IPS-18a (cell line): ENCODE measurements at regions not wholly inside any gene's neighbourhood (a gene's known extent, or its start where the extent isn't known, plus 50 kb on each side); places are given as distances from the start of the nearest gene placed in this dataset.

Source experiments
- H3K27ac ChIP-seq: one replicate; pipeline ENCODE4 v1.5.1; 2013; ENCODE audit warnings: low read length
- H3K27me3 ChIP-seq: one replicate; pipeline ENCODE4 v1.6.1; 2013; ENCODE audit warnings: mild to moderate bottlenecking, low read length; ENCODE audit not compliant: control insufficient read depth, insufficient read depth
- H3K36me3 ChIP-seq: one replicate; pipeline ENCODE4 v1.6.1; 2013; ENCODE audit warnings: low read depth, low read length; ENCODE audit not compliant: control insufficient read depth
- H3K4me1 ChIP-seq: one replicate; pipeline ENCODE4 v1.6.1; 2013; ENCODE audit warnings: low read depth, low read length; ENCODE audit not compliant: control insufficient read depth
- H3K4me3 ChIP-seq: one replicate; pipeline ENCODE4 v1.5.1; 2013; ENCODE audit warnings: low read length
- H3K9ac ChIP-seq: one replicate; pipeline ENCODE4 v1.6.1; 2013; ENCODE audit warnings: mild to moderate bottlenecking, low read length, moderate library complexity
- H3K9me3 ChIP-seq: one replicate; pipeline ENCODE4 v1.6.1; 2013; ENCODE audit warnings: low read depth, low read length; ENCODE audit not compliant: control insufficient read depth

- H3K4me1 ChIP-seq: peaks cover 21% of the 10 kb centered on the region
- H3K27ac ChIP-seq: no peak overlapping the region
- no peaks in the 10 kb centered on the region for H3K27me3 ChIP-seq
- H3K4me3 ChIP-seq: no peak overlapping the region
- no peaks in the 10 kb centered on the region for H3K36me3 ChIP-seq
- no peak overlapping the region for H3K9ac ChIP-seq
- H3K9me3 ChIP-seq: no peaks in the 10 kb centered on the region
Measured at GRCh38 chr2:118477111-118477862, 370.2 kb downstream of the EN1 start.

- H3K27ac ChIP-seq: no peak overlapping the region
Measured at GRCh38 chr2:118475622-118476205, 371.7 kb downstream of the EN1 start.

GRCh38 chr2:118474541-118474920 is 372.9 kb downstream of the EN1 start:
- H3K27ac ChIP-seq: no peak overlapping the region
- H3K27me3 ChIP-seq: no peaks in the 10 kb centered on the region
- H3K9ac ChIP-seq: no peak overlapping the region
- H3K36me3 ChIP-seq: no peaks in the 10 kb centered on the region
- peaks cover 21% of the 10 kb centered on the region for H3K4me1 ChIP-seq
- no peak overlapping the region for H3K4me3 ChIP-seq
- H3K9me3 ChIP-seq: no peaks in the 10 kb centered on the region

More at GRCh38 chr2:118475622-118476205, 371.7 kb downstream of the EN1 start:
- no peaks in the 10 kb centered on the region for H3K27me3 ChIP-seq
- no peaks in the 10 kb centered on the region for H3K9me3 ChIP-seq
- H3K4me3 ChIP-seq: no peak overlapping the region
- H3K9ac ChIP-seq: no peak overlapping the region
- H3K36me3 ChIP-seq: no peaks in the 10 kb centered on the region
- H3K4me1 ChIP-seq: peaks cover 21% of the 10 kb centered on the region

- H3K36me3 ChIP-seq: no peaks in the 10 kb centered on the region
- peaks cover 21% of the 10 kb centered on the region for H3K4me1 ChIP-seq
- H3K4me3 ChIP-seq: no peak overlapping the region
- no peaks in the 10 kb centered on the region for H3K9me3 ChIP-seq
- H3K9ac ChIP-seq: no peak overlapping the region
- no peaks in the 10 kb centered on the region for H3K27me3 ChIP-seq
- H3K27ac ChIP-seq: no peak overlapping the region
Measured at GRCh38 chr2:118473846-118474540, 373.5 kb downstream of the EN1 start.

- H3K27me3 ChIP-seq: no peaks in the 10 kb centered on the region
- no peak overlapping the region for H3K9ac ChIP-seq
- H3K27ac ChIP-seq: no peak overlapping the region
- H3K4me1 ChIP-seq: peaks cover 21% of the 10 kb centered on the region
- H3K4me3 ChIP-seq: no peak overlapping the region
- no peaks in the 10 kb centered on the region for H3K36me3 ChIP-seq
- no peaks in the 10 kb centered on the region for H3K9me3 ChIP-seq
Measured at GRCh38 chr2:118473241-118473640, 374.2 kb downstream of the EN1 start.

GRCh38 chr2:118470297-118470696 is 377.2 kb downstream of the EN1 start:
- H3K27ac ChIP-seq: no peak overlapping the region
- H3K9me3 ChIP-seq: no peaks in the 10 kb centered on the region
- H3K36me3 ChIP-seq: no peaks in the 10 kb centered on the region
- H3K9ac ChIP-seq: no peak overlapping the region
- H3K4me1 ChIP-seq: peaks cover 15% of the 10 kb centered on the region
- H3K27me3 ChIP-seq: no peaks in the 10 kb centered on the region
- no peak overlapping the region for H3K4me3 ChIP-seq

GRCh38 chr2:118469103-118469502 is 378.3 kb downstream of the EN1 start:
- peaks cover 6% of the 10 kb centered on the region for H3K4me1 ChIP-seq
- no peaks in the 10 kb centered on the region for H3K27me3 ChIP-seq
- no peak overlapping the region for H3K27ac ChIP-seq

GRCh38 chr2:118464546-118465265 is 376.4 kb downstream of the INSIG2 start:
- H3K9me3 ChIP-seq: no peaks in the 10 kb centered on the region
- no peak overlapping the region for H3K4me3 ChIP-seq
- no peak overlapping the region for H3K9ac ChIP-seq
- H3K27me3 ChIP-seq: no peaks in the 10 kb centered on the region
- no peak overlapping the region for H3K27ac ChIP-seq
- H3K36me3 ChIP-seq: no peaks in the 10 kb centered on the region
- no peaks in the 10 kb centered on the region for H3K4me1 ChIP-seq

More at GRCh38 chr2:118469103-118469502, 378.3 kb downstream of the EN1 start:
- H3K4me3 ChIP-seq: no peak overlapping the region
- H3K9me3 ChIP-seq: no peaks in the 10 kb centered on the region
- H3K36me3 ChIP-seq: no peaks in the 10 kb centered on the region
- H3K9ac ChIP-seq: no peak overlapping the region

GRCh38 chr2:118464046-118464445 is 375.8 kb downstream of the INSIG2 start:
- no peak overlapping the region for H3K9ac ChIP-seq
- H3K27ac ChIP-seq: no peak overlapping the region
- no peak overlapping the region for H3K4me3 ChIP-seq
- no peaks in the 10 kb centered on the region for H3K9me3 ChIP-seq
- H3K36me3 ChIP-seq: no peaks in the 10 kb centered on the region
- H3K27me3 ChIP-seq: no peaks in the 10 kb centered on the region
- H3K4me1 ChIP-seq: no peaks in the 10 kb centered on the region

- H3K36me3 ChIP-seq: no peaks in the 10 kb centered on the region
- H3K4me3 ChIP-seq: no peak overlapping the region
- H3K9me3 ChIP-seq: no peaks in the 10 kb centered on the region
- no peak overlapping the region for H3K9ac ChIP-seq
- no peaks in the 10 kb centered on the region for H3K27me3 ChIP-seq
- no peak overlapping the region for H3K27ac ChIP-seq
- no peaks in the 10 kb centered on the region for H3K4me1 ChIP-seq
Measured at GRCh38 chr2:118460425-118460824, 372.2 kb downstream of the INSIG2 start.

GRCh38 chr2:118459426-118459825 is 371.2 kb downstream of the INSIG2 start:
- Histone ChIP-seq H3K4me3 (no peak overlapping the region), H3K4me1 (no peaks in the 10 kb centered on the region), H3K27ac (no peak overlapping the region), H3K9me3 (no peaks in the 10 kb centered on the region), H3K27me3 (no peaks in the 10 kb centered on the region), H3K36me3 (no peaks in the 10 kb centered on the region), H3K9ac (no peak overlapping the region)
